ENCODE measurements at regions not wholly inside any gene's neighbourhood (a gene's known extent, or its start where the extent isn't known, plus 50 kb on each side); places are given as distances from the start of the nearest gene placed in this dataset.

- peak; percentile 84 for TF ChIP-seq GATA2 (IDR thresholded peaks at IDR 0.05; ENCODE audit: low read depth, low read length)
- 0 out of 2 replicates have a peak, but pooled peaks have one; percentile 22 for TF ChIP-seq GATA3 (IDR thresholded peaks at IDR 0.05; ENCODE audit: low read depth, low read length)
Observed at GRCh38 chr12:127723251-127723650, 543.7 kb upstream of the TMEM132C start.

GRCh38 chr12:127726671-127727315, 540.2 kb upstream of the TMEM132C start:
- TF ChIP-seq GATA2 (IDR thresholded peaks at IDR 0.05; ENCODE audit: low read depth, low read length): no peak
- no peak for TF ChIP-seq GATA3 (IDR thresholded peaks at IDR 0.05; ENCODE audit: low read depth, low read length)

GRCh38 chr12:127728285-127728684, 538.7 kb upstream of the TMEM132C start:
- TF ChIP-seq GATA3 (IDR thresholded peaks at IDR 0.05; ENCODE audit: low read depth, low read length): no peak
- no peak for TF ChIP-seq GATA2 (IDR thresholded peaks at IDR 0.05; ENCODE audit: low read depth, low read length)

- TF ChIP-seq GATA3 (IDR thresholded peaks at IDR 0.05; ENCODE audit: low read depth, low read length): no peak
- TF ChIP-seq GATA2 (IDR thresholded peaks at IDR 0.05; ENCODE audit: low read depth, low read length): no peak
Observed at GRCh38 chr12:127728729-127729128, 538.2 kb upstream of the TMEM132C start.

- TF ChIP-seq GATA2 (IDR thresholded peaks at IDR 0.05; ENCODE audit: low read depth, low read length): no peak
- TF ChIP-seq GATA3 (IDR thresholded peaks at IDR 0.05; ENCODE audit: low read depth, low read length): no peak
Observed at GRCh38 chr12:127729381-127729780, 537.6 kb upstream of the TMEM132C start.

GRCh38 chr12:127731657-127732056, 535.3 kb upstream of the TMEM132C start:
- TF ChIP-seq GATA3 (IDR thresholded peaks at IDR 0.05; ENCODE audit: low read depth, low read length) (no peak), GATA2 (IDR thresholded peaks at IDR 0.05; ENCODE audit: low read depth, low read length) (no peak)

GRCh38 chr12:127742231-127742630, 524.7 kb upstream of the TMEM132C start:
- TF ChIP-seq GATA3 (IDR thresholded peaks at IDR 0.05; ENCODE audit: low read depth, low read length) (no peak), GATA2 (IDR thresholded peaks at IDR 0.05; ENCODE audit: low read depth, low read length) (no peak)

- TF ChIP-seq GATA2 (IDR thresholded peaks at IDR 0.05; ENCODE audit: low read depth, low read length) (no peak), GATA3 (IDR thresholded peaks at IDR 0.05; ENCODE audit: low read depth, low read length) (no peak)
Observed at GRCh38 chr12:127745469-127746212, 521.3 kb upstream of the TMEM132C start.

- TF ChIP-seq GATA2 (IDR thresholded peaks at IDR 0.05; ENCODE audit: low read depth, low read length) (no peak), GATA3 (IDR thresholded peaks at IDR 0.05; ENCODE audit: low read depth, low read length) (no peak)
Observed at GRCh38 chr12:127749416-127749815, 517.6 kb upstream of the TMEM132C start.

GRCh38 chr12:127750076-127750840, 516.7 kb upstream of the TMEM132C start:
- TF ChIP-seq GATA3 (IDR thresholded peaks at IDR 0.05; ENCODE audit: low read depth, low read length) (no peak), GATA2 (IDR thresholded peaks at IDR 0.05; ENCODE audit: low read depth, low read length) (no peak)

GRCh38 chr12:127752802-127753201, 514.2 kb upstream of the TMEM132C start:
- TF ChIP-seq GATA3 (IDR thresholded peaks at IDR 0.05; ENCODE audit: low read depth, low read length) (no peak), GATA2 (IDR thresholded peaks at IDR 0.05; ENCODE audit: low read depth, low read length) (no peak)

- no peak for TF ChIP-seq GATA2 (IDR thresholded peaks at IDR 0.05; ENCODE audit: low read depth, low read length)
- no peak for TF ChIP-seq GATA3 (IDR thresholded peaks at IDR 0.05; ENCODE audit: low read depth, low read length)
Observed at GRCh38 chr12:127760357-127760756, 506.6 kb upstream of the TMEM132C start.

- TF ChIP-seq GATA2 (IDR thresholded peaks at IDR 0.05; ENCODE audit: low read depth, low read length) (no peak), GATA3 (IDR thresholded peaks at IDR 0.05; ENCODE audit: low read depth, low read length) (no peak)
Observed at GRCh38 chr12:127760996-127761395, 506.0 kb upstream of the TMEM132C start.

GRCh38 chr12:127761880-127762279, 505.1 kb upstream of the TMEM132C start:
- TF ChIP-seq GATA3 (IDR thresholded peaks at IDR 0.05; ENCODE audit: low read depth, low read length) (no peak), GATA2 (IDR thresholded peaks at IDR 0.05; ENCODE audit: low read depth, low read length) (no peak)

Measured in SH-SY5Y (cell line).